ENCODE measurements at regions not wholly inside any gene's neighbourhood (a gene's known extent, or its start where the extent isn't known, plus 50 kb on each side); places are given as distances from the start of the nearest gene placed in this dataset.

GRCh38 chr21:14722841-14723483 is 176.8 kb upstream of the SAMSN1 start:
- DNase-seq (ENCODE audit: low read depth in 2 of 2), result no peak

DNA sequence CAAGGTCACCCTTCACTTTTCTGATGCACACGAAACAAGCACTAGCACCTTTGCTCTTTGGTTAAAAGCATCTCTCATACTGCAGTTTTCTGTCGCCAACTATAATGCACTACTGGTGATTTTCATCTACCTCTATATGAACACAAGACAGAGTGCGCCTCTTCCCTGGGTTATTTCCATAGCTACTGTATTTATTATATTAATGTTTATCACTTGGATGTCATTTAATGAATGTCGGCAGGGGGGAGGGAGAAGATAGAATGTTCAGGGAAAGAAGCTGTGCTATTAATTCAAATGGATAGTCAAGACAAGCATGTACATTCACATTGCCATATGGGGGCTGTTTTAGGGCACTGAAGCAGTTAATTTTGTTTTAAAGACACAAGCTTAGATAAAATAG is 174.1 kb upstream of the SAMSN1 start:
- no peak for DNase-seq (ENCODE audit: low read depth in 2 of 2)

- DNase-seq (ENCODE audit: low read depth in 2 of 2), result no peak
Measured at GRCh38 chr21:14718951-14719350, 172.8 kb upstream of the SAMSN1 start.

DNA sequence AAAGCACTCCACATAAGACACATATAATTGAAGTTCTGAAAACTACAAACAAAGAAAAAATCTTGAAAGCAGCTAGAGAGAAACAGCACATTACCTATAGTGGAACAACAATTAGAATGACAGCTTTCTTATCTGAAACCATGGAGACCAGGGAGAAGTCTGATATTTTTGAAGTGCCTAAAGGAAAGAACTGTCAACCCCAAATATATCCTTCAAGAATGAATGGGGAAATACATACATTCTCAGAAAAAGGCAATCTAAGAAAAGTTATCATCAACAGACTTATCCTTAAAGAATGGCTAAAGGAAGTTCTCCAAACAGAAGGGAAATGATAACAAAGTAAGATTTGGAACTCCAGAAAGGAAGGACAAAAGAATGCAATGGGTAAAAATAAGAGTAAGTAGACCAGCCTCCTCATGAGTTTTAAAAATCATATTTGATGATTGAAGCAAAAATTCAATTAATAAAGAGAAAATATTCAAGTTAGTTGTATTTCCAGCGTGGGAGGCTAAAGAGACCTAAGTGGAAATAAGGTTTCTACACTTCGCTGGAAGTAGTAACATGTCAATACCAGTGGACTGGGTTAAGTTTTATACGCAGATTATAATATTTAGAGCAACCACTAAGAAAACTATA is 170.8 kb upstream of the SAMSN1 start:
- DNase-seq (ENCODE audit: low read depth in 2 of 2), result no peak

- DNase-seq (ENCODE audit: low read depth in 2 of 2), result no peak
Measured at GRCh38 chr21:14713109-14713508, 167.0 kb upstream of the SAMSN1 start.

DNA sequence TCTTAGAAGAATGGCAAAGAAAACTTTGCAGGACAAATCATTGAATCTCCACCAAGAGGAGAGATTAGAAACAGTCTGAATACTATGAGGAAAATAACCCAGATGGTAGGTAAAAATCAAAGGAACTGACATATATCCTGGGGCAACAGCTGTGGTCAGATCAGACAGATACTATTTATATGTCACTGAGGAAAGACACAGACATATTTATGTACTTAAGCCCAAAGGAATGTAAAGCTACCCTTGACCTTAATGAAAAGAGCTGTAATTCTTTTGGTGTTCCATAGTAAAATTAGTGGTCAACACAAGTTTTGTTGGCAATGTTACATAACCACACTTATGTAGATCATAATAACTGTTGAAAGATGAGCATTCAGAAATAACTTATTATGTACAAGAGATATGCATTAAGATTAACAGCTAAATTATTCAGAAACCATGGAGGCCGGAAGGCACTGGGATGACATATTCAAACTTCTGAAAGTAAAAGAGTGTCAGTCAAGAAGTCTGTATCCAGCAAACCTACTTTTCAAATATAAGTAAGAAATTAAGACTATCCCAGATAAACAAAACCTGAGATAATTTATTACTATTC is 166.1 kb upstream of the SAMSN1 start:
- DNase-seq (ENCODE audit: low read depth in 2 of 2), result no peak

DNA sequence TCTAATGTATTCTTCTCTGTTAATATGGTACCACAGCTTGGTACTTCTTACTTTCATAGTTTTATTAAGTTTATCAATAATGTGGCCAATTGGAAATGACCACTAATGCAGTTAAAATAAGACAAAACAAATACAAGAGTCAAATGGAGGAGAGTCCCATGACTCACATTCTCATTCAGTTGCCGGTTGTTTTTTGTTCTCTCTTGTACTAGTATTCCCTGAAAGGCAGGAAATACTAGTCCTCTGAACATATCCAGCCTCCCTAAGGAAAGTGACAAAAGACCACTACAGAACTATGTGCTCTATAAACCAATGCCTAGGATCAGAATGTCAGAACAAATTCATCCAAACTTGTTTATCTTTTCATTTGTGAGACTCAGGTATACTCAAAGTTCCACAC is 165.2 kb upstream of the SAMSN1 start:
- DNase-seq (ENCODE audit: low read depth in 2 of 2), result no peak

DNA sequence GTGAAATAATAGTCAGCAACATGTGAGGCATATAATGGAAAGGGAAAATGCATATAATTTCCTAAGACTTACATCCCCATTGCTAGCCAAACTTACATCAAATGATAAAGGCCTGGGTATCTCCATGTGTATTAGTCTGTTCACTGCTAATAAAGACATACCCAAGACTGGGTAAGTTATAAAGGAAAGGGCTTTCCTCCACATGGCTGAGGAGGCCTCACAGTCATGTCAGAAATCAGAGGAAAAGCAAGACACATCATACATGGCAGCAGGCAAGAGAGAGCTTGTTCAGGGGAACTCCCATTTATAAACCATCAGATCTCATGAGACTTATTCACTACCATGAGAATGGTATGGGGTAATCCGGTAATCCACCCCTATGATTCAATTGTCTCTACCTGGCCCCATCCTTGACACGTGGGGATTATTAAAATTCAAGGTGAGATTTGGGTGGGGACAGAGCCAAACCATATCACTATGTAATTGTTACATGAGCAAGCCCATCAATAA is 161.5 kb upstream of the SAMSN1 start:
- DNase-seq (ENCODE audit: low read depth in 2 of 2), result no peak

DNA sequence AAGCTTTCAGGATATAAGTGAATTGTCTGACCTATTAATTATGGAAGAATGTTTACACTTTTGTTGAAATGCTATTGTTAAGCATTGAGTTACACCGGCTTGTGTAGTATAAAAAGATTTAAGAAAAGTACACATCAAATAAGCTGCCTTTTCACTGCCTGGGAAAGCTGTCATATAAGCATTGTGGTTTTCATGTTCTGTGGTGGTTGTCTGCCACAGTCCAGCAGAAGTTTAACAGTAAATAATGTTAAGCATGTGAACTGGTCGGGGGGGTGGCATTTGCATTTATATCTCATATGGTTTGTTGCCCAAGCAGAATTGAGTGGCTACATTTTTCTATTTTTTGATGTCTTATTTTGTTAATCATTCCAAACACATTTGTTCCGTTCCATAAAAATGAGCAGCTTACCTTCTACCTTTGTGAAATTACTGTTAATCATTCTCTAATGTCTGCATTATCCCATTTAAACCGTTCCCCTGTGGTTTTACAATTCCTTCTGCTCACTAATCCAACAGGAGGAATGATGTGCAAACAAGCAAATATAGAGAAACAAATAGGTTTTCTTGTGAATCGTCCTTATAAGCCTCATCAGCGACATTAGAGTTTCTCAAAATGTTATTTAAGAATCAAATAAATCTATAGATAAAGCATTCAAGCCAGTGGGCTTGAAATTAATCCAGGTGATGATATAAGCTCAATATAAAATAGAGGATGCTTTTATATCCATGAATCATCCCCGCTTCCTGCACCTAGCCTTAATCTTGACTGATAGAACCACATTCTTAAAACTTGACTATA is 160.8 kb upstream of the SAMSN1 start:
- DNase-seq (ENCODE audit: low read depth in 2 of 2), result no peak

DNA sequence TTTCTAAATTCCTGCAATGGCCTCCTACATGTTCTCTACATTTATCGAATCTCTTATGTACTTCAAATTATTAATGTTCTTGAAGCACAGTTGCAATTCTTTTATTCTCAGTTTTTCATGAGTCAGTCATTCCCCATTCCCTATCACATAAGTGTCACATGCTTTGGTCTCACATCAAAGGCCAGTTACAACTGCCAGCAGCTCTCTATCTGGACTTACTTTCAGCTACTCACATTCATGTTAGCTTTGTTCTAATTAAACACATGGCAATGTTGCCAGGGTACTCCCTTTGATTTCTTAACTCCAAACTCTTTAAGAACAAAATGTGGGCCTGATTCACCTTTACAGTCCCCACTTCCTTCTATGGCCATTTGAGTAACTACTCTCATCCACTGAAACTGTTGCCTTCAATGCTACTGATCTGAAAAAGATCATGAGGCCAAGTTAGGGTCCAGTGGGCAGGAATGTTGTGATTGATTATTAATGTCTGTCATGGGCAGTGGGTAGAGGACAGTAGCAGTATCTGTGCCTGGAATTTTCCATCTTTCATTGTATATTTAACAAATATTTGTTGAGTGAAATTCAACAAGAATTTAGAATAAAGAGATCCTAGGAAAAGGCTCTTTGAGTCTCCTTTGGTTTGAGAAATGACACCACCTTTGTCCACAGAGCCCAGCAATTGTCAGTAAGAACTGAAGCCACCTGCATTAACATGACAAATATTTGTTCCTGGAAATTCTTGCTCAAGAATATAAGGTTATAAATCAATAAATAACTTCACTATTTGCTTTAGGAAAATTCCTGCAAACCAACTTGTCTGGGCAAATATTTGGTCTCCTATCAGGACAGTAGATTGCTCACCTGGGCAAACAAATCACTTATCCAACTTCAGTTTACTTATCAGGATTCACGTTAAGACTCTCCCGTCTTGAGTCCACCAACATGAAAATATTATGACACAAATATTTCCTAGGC is 153.6 kb upstream of the SAMSN1 start:
- no peak for DNase-seq (ENCODE audit: low read depth in 2 of 2)

DNA sequence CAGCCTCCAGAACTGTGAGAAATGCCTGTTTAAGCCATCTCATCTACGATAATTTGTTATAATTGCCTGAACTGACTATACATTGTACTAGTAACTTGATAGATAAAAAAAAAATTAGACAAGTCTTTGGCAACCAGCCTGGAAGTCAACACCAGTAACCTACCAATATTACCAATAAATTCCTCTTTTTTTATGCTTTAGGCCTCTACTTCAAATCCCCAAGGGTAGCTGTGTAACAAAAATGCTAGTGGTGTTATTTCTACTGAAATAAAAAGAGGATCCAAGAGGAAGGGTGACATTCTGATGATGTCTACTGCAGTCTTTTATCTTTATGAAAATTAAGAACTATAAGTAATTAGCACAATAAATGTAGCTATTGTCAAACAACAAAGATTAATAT is 151.7 kb upstream of the SAMSN1 start:
- DNase-seq (ENCODE audit: low read depth in 2 of 2), result no peak

GRCh38 chr21:14694817-14695216 is 148.7 kb upstream of the SAMSN1 start:
- DNase-seq (ENCODE audit: low read depth in 2 of 2), result no peak

DNA sequence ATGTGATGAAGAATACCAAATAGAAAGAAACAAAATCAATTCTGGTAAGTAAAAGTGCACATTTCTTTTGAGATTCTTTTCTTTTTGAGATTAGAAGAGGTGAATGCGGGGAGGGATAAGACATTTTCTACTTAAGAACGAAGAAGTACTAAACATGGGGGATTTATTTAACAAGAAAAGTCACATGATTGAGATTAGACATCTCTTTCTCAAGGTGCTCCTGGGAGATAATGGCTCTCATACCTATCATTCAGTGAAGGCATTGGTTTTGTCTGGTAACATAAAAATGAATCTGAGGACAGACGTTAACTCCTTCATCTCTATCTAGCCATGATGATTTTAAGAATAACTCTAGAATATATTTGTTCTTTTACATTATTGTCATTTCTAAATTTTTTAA is 147.9 kb upstream of the SAMSN1 start:
- no peak for DNase-seq (ENCODE audit: low read depth in 2 of 2)

GRCh38 chr21:14691914-14692313 is 145.8 kb upstream of the SAMSN1 start:
- DNase-seq (ENCODE audit: low read depth in 2 of 2), result no peak

- DNase-seq (ENCODE audit: low read depth in 2 of 2), result no peak
Measured at GRCh38 chr21:14690886-14691285, 144.8 kb upstream of the SAMSN1 start.

DNA sequence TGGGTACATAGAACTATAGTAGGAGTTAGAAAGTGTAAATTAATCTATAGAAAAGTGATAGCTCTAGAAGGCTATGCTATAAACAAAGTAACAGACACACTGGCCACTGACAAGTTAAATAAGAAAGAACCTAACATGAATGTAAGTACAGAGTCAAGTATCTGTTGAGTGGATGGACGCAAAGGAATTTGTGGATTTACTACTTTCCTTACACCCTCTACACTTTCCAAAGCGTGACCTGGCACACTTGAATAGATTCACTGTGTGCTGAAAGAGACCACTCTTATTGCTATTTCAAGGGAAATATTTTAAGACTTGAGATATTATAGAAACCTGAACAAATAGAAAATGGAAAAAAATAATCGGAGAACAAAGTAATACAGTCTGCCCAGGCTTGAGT is 142.8 kb upstream of the SAMSN1 start:
- no peak for DNase-seq (ENCODE audit: low read depth in 2 of 2)

GRCh38 chr21:14688412-14688811 is 142.3 kb upstream of the SAMSN1 start:
- no peak for DNase-seq (ENCODE audit: low read depth in 2 of 2)

DNA sequence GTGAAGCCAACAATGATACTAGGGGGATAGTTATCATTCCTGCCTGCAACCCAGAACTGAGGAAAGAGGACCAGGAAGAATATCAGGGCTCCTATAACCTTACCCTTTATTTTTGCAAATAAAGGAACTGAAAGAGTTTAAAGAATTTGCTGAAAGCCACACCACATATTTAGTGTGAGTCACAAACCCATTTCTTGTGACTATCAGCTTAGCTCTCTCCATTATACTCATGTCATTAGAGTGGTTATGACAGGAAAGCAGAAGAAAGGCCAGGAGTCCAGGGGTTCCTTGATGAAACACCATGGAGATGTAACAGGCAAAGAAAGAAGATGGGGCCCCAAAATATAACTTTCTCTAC is 141.1 kb upstream of the SAMSN1 start:
- no peak for DNase-seq (ENCODE audit: low read depth in 2 of 2)

GRCh38 chr21:14686466-14687267 is 140.6 kb upstream of the SAMSN1 start:
- DNase-seq (ENCODE audit: low read depth in 2 of 2), result no peak

GRCh38 chr21:14685568-14685967 is 139.5 kb upstream of the SAMSN1 start:
- DNase-seq (ENCODE audit: low read depth in 2 of 2), result no peak

DNA sequence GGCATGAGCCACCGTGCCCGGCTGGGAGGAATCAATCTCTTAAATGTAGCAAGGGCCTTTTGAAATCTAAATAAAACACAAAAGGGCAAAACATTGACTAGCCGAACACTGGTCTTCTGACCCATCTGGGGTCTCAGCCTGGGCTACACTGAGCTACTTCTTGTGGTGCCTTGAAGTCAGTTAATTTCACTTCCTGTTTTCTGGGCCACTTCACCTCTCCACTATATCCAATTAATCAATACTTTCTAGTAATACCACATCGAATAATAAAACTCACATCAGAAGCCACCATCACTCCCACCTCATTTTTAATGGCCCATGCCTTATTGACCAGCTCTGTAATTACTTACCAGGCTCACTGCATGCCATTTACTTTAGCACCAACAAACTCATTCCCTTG is 138.0 kb upstream of the SAMSN1 start:
- DNase-seq (ENCODE audit: low read depth in 2 of 2), result no peak

Measured in stimulated activated CD4-positive, alpha-beta T cell treated with anti-CD3 and anti-CD28 coated beads, Interleukin-1b, Interleukin-23, amount 100 ng/mL, for 1 hour (primary cell).